ENCODE measurements at regions not wholly inside any gene's neighbourhood (a gene's known extent, or its start where the extent isn't known, plus 50 kb on each side); places are given as distances from the start of the nearest gene placed in this dataset.

- TF ChIP-seq CTCF (IDR thresholded peaks at IDR 0.05): no peak
- TF ChIP-seq, protein P1, sequence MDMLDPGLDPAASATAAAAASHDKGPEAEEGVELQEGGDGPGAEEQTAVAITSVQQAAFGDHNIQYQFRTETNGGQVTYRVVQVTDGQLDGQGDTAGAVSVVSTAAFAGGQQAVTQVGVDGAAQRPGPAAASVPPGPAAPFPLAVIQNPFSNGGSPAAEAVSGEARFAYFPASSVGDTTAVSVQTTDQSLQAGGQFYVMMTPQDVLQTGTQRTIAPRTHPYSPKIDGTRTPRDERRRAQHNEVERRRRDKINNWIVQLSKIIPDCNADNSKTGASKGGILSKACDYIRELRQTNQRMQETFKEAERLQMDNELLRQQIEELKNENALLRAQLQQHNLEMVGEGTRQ (IDR thresholded peaks at IDR 0.05; ENCODE audit: borderline replicate concordance, low read depth, low read length): no peak
- TF ChIP-seq REST (IDR thresholded peaks at IDR 0.05; ENCODE audit: low read depth, low read length): no peak
- TF ChIP-seq RFX5 (IDR thresholded peaks at IDR 0.05; ENCODE audit: low read length): no peak
- no peak for TF ChIP-seq POLR2AphosphoS5 (IDR thresholded peaks at IDR 0.05; ENCODE audit: low read depth, low read length)
- no peak for TF ChIP-seq GATA2 (CRISPR knock-in tag; IDR thresholded peaks at IDR 0.05)
- TF ChIP-seq, protein P2, sequence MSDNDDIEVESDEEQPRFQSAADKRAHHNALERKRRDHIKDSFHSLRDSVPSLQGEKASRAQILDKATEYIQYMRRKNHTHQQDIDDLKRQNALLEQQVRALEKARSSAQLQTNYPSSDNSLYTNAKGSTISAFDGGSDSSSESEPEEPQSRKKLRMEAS (IDR thresholded peaks at IDR 0.05; ENCODE audit: low read depth): no peak
Measured at GRCh38 chr2:212904646-212905045, 246.8 kb downstream of the IKZF2 start.
